ENCODE measurements at regions not wholly inside any gene's neighbourhood (a gene's known extent, or its start where the extent isn't known, plus 50 kb on each side); places are given as distances from the start of the nearest gene placed in this dataset.

DNA sequence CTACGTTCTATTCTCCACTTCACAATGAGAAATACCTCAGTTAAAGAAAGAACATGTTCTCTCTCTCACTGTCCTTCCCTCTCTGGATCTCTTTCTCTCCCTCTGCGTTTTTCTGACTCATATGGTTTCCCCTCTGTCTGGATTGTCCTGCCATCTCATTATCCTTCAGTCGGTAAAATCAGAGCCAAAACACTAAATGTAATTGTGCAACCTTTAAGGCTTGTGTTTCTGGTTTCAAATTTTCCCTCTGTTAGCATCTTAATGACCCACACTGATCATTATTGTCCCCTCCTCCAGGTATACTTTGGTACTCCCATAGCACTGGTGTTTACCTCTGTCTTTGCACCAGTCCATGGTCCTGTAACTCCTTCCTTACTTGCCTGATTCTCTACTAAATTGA, 509.4 kb upstream of the C9orf72 start:
- H3K27me3 ChIP-seq: no peaks in the 10 kb centered on the region
- no peaks in the 10 kb centered on the region for H3K4me1 ChIP-seq (ENCODE audit: insufficient read depth)

DNA sequence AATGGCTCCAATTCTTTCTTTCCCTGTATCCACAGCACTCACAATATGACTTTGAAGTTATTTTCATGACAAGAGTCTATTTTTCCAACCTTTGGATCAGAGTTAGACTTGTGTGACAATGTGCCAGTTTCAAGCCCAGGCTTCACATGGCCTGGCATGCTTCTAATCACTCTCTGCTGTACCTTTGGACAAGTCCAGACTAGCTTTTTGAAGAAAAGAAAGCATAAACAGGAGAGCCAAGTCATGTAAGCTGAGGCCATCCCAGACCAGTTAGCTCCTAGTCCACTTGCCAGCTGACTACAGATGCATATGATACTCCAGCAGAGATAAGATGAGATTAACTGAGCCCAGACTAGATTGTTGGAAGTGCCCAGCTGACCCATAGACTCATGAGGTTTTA, 513.6 kb upstream of the C9orf72 start:
- H3K9me3 ChIP-seq: no peaks in the 10 kb centered on the region
- intact Hi-C loops (cut with DNase I): no loop called here
- TF ChIP-seq POLR2A (IDR thresholded peaks at IDR 0.05) (no peak), EP300 (IDR thresholded peaks at IDR 0.05) (no peak)
- TF ChIP-seq, protein P1, sequence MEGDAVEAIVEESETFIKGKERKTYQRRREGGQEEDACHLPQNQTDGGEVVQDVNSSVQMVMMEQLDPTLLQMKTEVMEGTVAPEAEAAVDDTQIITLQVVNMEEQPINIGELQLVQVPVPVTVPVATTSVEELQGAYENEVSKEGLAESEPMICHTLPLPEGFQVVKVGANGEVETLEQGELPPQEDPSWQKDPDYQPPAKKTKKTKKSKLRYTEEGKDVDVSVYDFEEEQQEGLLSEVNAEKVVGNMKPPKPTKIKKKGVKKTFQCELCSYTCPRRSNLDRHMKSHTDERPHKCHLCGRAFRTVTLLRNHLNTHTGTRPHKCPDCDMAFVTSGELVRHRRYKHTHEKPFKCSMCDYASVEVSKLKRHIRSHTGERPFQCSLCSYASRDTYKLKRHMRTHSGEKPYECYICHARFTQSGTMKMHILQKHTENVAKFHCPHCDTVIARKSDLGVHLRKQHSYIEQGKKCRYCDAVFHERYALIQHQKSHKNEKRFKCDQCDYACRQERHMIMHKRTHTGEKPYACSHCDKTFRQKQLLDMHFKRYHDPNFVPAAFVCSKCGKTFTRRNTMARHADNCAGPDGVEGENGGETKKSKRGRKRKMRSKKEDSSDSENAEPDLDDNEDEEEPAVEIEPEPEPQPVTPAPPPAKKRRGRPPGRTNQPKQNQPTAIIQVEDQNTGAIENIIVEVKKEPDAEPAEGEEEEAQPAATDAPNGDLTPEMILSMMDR (IDR thresholded peaks at IDR 0.05): no peak

More for the DNA sequence above, 509.4 kb upstream of the C9orf72 start:
- TF ChIP-seq POLR2A (IDR thresholded peaks at IDR 0.05): no peak
- TF ChIP-seq EP300 (IDR thresholded peaks at IDR 0.05): no peak
- TF ChIP-seq, protein P1 (IDR thresholded peaks at IDR 0.05): no peak
- H3K9me3 ChIP-seq: no peaks in the 10 kb centered on the region
- intact Hi-C loops (cut with DNase I): no loop called here
- no peak overlapping the region for H3K27ac ChIP-seq
- 70 to 76% (median 72%) methylated on average over 3 of the region's 3 CpGs for WGBS, 3 donors
- H3K4me3 ChIP-seq: no peak overlapping the region
- no peak for DNase-seq
- no peaks in the 10 kb centered on the region for H3K36me3 ChIP-seq

DNA sequence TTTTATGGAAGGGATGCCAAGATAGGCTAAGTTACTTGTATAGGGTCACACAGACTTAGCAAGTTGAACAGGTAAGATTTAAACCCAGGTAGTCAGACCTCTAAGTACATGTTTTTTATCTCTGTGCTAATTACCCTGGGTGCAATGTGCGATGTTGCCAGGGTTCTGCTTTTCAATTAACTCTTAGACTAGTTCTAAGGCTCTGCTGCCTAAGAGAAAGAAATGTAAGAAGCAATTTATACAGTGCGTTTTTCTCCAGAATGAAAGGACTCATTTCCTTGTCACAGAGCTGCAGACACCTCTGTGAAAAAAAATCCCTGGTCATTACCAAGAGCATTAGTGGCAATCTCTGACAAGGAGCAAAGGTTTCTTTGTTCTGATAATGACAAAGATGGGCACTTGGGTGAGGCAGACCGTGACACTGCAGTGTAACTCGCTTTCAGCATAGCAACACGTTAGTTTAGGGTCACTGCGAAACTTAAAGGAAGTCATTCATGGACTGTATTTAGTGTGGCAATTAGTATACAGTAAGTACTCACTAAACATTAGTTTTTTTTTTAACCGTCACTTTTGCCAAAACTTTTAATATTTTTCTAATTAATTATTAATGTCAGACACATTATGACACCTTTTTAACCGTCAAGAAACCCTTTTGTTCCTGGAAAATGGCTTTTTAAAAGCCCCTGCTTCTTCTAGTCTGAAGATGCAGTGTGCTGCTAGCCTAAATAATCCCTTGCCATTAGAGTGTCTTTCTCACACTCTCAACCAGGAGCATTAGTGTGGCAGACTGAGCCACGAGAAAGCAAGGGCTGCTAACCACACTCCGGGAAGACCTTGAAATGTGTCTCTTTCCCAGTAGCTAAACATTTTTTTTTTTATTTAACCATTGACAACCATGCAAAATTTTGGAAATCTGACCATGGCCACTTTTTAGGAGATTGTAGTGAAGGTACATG, 520.0 kb upstream of the C9orf72 start:
- Histone ChIP-seq H3K9me3 (no peaks in the 10 kb centered on the region), H3K4me3 (no peak overlapping the region), H3K4me1 (ENCODE audit: insufficient read depth) (no peaks in the 10 kb centered on the region), H3K27me3 (no peaks in the 10 kb centered on the region), H3K27ac (no peak overlapping the region), H3K36me3 (no peaks in the 10 kb centered on the region)
- TF ChIP-seq, protein P1 (IDR thresholded peaks at IDR 0.05): no peak
- TF ChIP-seq EP300 (IDR thresholded peaks at IDR 0.05) (no peak), POLR2A (IDR thresholded peaks at IDR 0.05) (no peak)
- WGBS, 3 donors: 50 to 61% (median 53%) methylated on average over 10 of the region's 10 CpGs
- intact Hi-C loops (cut with DNase I): no loop called here
- DNase-seq: no peak

More for the DNA sequence above, 513.6 kb upstream of the C9orf72 start:
- no peak for DNase-seq
- Histone ChIP-seq H3K36me3 (no peaks in the 10 kb centered on the region), H3K27ac (no peak overlapping the region), H3K27me3 (no peaks in the 10 kb centered on the region), H3K4me1 (ENCODE audit: insufficient read depth) (no peaks in the 10 kb centered on the region), H3K4me3 (no peak overlapping the region)

DNA sequence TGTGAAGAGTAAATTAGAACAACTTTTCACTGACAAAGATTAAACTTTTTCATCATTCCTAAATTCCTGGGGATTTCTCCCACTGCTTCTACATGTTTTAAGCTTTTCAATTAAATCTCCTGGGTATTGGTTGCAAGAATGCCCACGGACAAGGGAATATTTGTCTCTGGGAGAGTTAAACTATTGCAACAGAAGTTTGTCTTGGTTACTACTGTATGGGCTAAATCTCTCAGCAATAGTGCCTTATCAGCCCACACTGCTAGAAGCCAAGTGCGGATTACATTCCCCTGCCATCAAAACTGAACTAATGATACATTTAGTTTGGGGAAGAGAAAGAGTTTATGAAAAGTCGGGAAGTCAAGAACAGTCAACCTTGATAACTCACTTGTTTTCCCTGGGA, 528.2 kb upstream of the C9orf72 start:
- H3K4me3 ChIP-seq: no peak overlapping the region
- H3K27me3 ChIP-seq: no peaks in the 10 kb centered on the region
- DNase-seq: no peak
- no peak overlapping the region for H3K27ac ChIP-seq
- H3K36me3 ChIP-seq: no peaks in the 10 kb centered on the region
- intact Hi-C loops (cut with DNase I): loop anchor here in 1 of 4 donors (10.0 kb wide), 1 partner anchor 57 kb away; no protein-coding TSS in a partner anchor
- no peaks in the 10 kb centered on the region for H3K9me3 ChIP-seq
- no peaks in the 10 kb centered on the region for H3K4me1 ChIP-seq (ENCODE audit: insufficient read depth)
- TF ChIP-seq EP300 (IDR thresholded peaks at IDR 0.05) (no peak), POLR2A (IDR thresholded peaks at IDR 0.05) (no peak)
- TF ChIP-seq, protein P1 (IDR thresholded peaks at IDR 0.05): no peak
- WGBS, 3 donors: 24 to 68% (median 32%) methylated on average over 3 of the region's 3 CpGs

Measured in ovary (tissue), 7 donors.